T-cell (primary cell): ENCODE measurements at regions not wholly inside any gene's neighbourhood (a gene's known extent, or its start where the extent isn't known, plus 50 kb on each side); places are given as distances from the start of the nearest gene placed in this dataset.
"Not testable (repeated sequence)": the region's sequence is repeated elsewhere in the genome, so short reads cannot be mapped to it uniquely, and the experiment has no call there.

ENCODE experiments used
- ATAC-seq, 4 experiments: fragments of 200-7000 bp in 3 of 4; fragments of 150-1000 bp in 1 of 4; cut with Tn5 transposase; replicated peaks in 1 of 4; 1 replicate in 3 of 4; 2 replicates in 1 of 4; pipeline ENCODE4 v1.10.0; 2021; ENCODE audit warnings: moderate library complexity in 3 of 4, mild to moderate bottlenecking in 2 of 4, moderate number of reproducible peaks in 1 of 4
- CTCF ChIA-PET, 2 donors: fragments of 300-600 bp; sonication (Branson Sonifier 250); formaldehyde crosslinking; loops; one replicate each; lab custom pipeline; 2022; ENCODE audit warnings: antibody characterized with exemption in 2 of 2; lab: Charles Lee
- POLR2A ChIA-PET, 2 donors: fragments of 300-600 bp; sonication (Branson Sonifier 250); formaldehyde crosslinking; loops; one replicate each; lab custom pipeline; 2022; ENCODE audit warnings: antibody characterized with exemption in 2 of 2; lab: Charles Lee
- DNase-seq, 35 experiments: peaks; one replicate each; pipeline versions ENCODE4 v3.0.0 to v3.0.0-alpha.2; 2013 to 2023
- H3K27ac ChIP-seq: one replicate; pipeline ENCODE4 v1.5.1; 2013; ENCODE audit warnings: low read length
- H3K27me3 ChIP-seq, 2 experiments: replicated peaks in 1 of 2; 1 replicate in 1 of 2; 2 replicates in 1 of 2; pipeline versions ENCODE4 v1.6.1 to v1.7.0; 2013; ENCODE audit warnings: low read length in 1 of 2, mixed read lengths in 1 of 2; ENCODE audit not compliant: control insufficient read depth in 2 of 2, insufficient read depth in 2 of 2; ENCODE audit errors: extremely low read depth in 1 of 2
- H3K36me3 ChIP-seq, 2 donors: 1 replicate in 1 of 2; 2 replicates in 1 of 2; pipeline versions ENCODE4 v1.6.1 to v1.7.0; 2013; ENCODE audit warnings: low read length in 1 of 2; ENCODE audit not compliant: control insufficient read depth in 2 of 2, insufficient read depth in 1 of 2; ENCODE audit errors: extremely low read depth in 1 of 2
- H3K4me1 ChIP-seq, 2 experiments: 1 replicate in 1 of 2; 2 replicates in 1 of 2; pipeline versions ENCODE4 v1.6.1 to v1.7.0; 2013; ENCODE audit warnings: low read length in 2 of 2, mixed read lengths in 1 of 2; ENCODE audit not compliant: insufficient read depth in 2 of 2, control insufficient read depth in 1 of 2; ENCODE audit errors: extremely low read depth in 1 of 2
- H3K4me3 ChIP-seq, 2 donors: 1 replicate in 1 of 2; 2 replicates in 1 of 2; pipeline versions ENCODE4 v1.5.1 to v1.7.0; 2013; ENCODE audit warnings: mild to moderate bottlenecking in 2 of 2, low read length in 1 of 2, moderate library complexity in 1 of 2; ENCODE audit not compliant: control insufficient read depth in 1 of 2; ENCODE audit errors: extremely low read depth in 1 of 2
- H3K9me3 ChIP-seq: 2 replicates; pipeline ENCODE4 v1.7.0; 2013
- H3K27ac Mint-ChIP-seq, 2 donors: one replicate each; pipeline ENCODE4 v1.8.0; 2020 to 2021; ENCODE audit warnings: mild to moderate bottlenecking in 2 of 2, mixed read lengths in 2 of 2
- H3K27me3 Mint-ChIP-seq, 2 donors: one replicate each; pipeline ENCODE4 v1.8.0; 2021 to 2022; ENCODE audit warnings: mixed read lengths in 2 of 2
- H3K36me3 Mint-ChIP-seq: one replicate; pipeline ENCODE4 v1.8.0; 2021; ENCODE audit warnings: mixed read lengths
- H3K4me1 Mint-ChIP-seq, 3 donors: one replicate each; pipeline ENCODE4 v1.8.0; 2020 to 2022; ENCODE audit warnings: mixed read lengths in 3 of 3, mild to moderate bottlenecking in 1 of 3
- H3K4me3 Mint-ChIP-seq, 3 donors: one replicate each; pipeline ENCODE4 v1.8.0; 2020 to 2022; ENCODE audit warnings: mild to moderate bottlenecking in 3 of 3, mixed read lengths in 3 of 3, moderate library complexity in 3 of 3
- H3K9me3 Mint-ChIP-seq, 3 donors: one replicate each; pipeline ENCODE4 v1.8.0; 2020 to 2022; ENCODE audit warnings: mixed read lengths in 3 of 3
- WGBS: methylation state at CpG from one replicate; pipeline ENCODE4 v1.1.5; 2013; ENCODE audit warnings: missing lambda C conversion rate; ENCODE audit not compliant: insufficient coverage; 5-methylcytosine and 5-hydroxymethylcytosine counted together

- Histone ChIP-seq H3K9me3 (no peaks in the 10 kb centered on the region), H3K4me3 (no peak overlapping the region), H3K27me3 (no peaks in the 10 kb centered on the region), H3K36me3 (no peaks in the 10 kb centered on the region), H3K4me1 (no peaks in the 10 kb centered on the region), H3K27ac (no peak overlapping the region)
- Mint-ChIP-seq H3K27me3 (peaks cover 0 to 7% of the 10 kb centered on the region in 2 donors), H3K27ac (no peak overlapping the region), H3K4me3 (no peak overlapping the region), H3K36me3 (no peaks in the 10 kb centered on the region), H3K9me3 (peaks cover 8 to 16% (median 14%) of the 10 kb centered on the region in 3 donors), H3K4me1 (no peaks in the 10 kb centered on the region)
- WGBS, result 93% methylated on average over 2 of the region's 3 CpGs
- CTCF ChIA-PET, result no interaction called here
- POLR2A ChIA-PET, result no interaction called here
- ATAC-seq (no peak), DNase-seq (no peak)
Measured at GRCh38 chr5:113705657-113706056, 192.2 kb downstream of the YTHDC2 start.

GRCh38 chr5:113713051-113713450 is 199.6 kb downstream of the YTHDC2 start:
- DNase-seq, result no peak
- Mint-ChIP-seq H3K27me3 (peaks cover 4 to 7% of the 10 kb centered on the region in 2 donors), H3K4me3 (no peak overlapping the region), H3K27ac (no peak overlapping the region), H3K36me3 (no peaks in the 10 kb centered on the region), H3K4me1 (no peaks in the 10 kb centered on the region), H3K9me3 (peaks cover 10 to 30% (median 24%) of the 10 kb centered on the region in 3 donors)
- Histone ChIP-seq H3K4me1 (no peaks in the 10 kb centered on the region), H3K9me3 (no peaks in the 10 kb centered on the region), H3K4me3 (no peak overlapping the region), H3K27me3 (no peaks in the 10 kb centered on the region), H3K36me3 (no peaks in the 10 kb centered on the region), H3K27ac (no peak overlapping the region)
- no CpG with 5 or more reads among the region's 1 CpG for WGBS
- ChIA-PET POLR2A (no interaction called here), CTCF (no interaction called here)
- no peak for ATAC-seq

GRCh38 chr5:113715921-113716320 is 202.4 kb downstream of the YTHDC2 start:
- H3K9me3 ChIP-seq, H3K36me3 ChIP-seq, H3K27ac ChIP-seq, H3K36me3 Mint-ChIP-seq, H3K27me3 Mint-ChIP-seq, H3K4me3 Mint-ChIP-seq, H3K4me1 Mint-ChIP-seq, H3K4me1 ChIP-seq, H3K27me3 ChIP-seq, ATAC-seq, POLR2A ChIA-PET, H3K27ac Mint-ChIP-seq, DNase-seq, CTCF ChIA-PET, H3K4me3 ChIP-seq: not testable (repeated sequence)
- H3K9me3 Mint-ChIP-seq, result peaks cover 14 to 30% (median 24%) of the 10 kb centered on the region in 3 donors
- no CpG with 5 or more reads among the region's 2 CpGs for WGBS

GRCh38 chr5:113719549-113719948 is 206.1 kb downstream of the YTHDC2 start:
- Histone ChIP-seq H3K27ac (no peak overlapping the region), H3K36me3 (no peaks in the 10 kb centered on the region), H3K9me3 (no peaks in the 10 kb centered on the region), H3K4me3 (no peak overlapping the region), H3K27me3 (no peaks in the 10 kb centered on the region), H3K4me1 (no peaks in the 10 kb centered on the region)
- ChIA-PET POLR2A (no interaction called here), CTCF (no interaction called here)
- no peak for ATAC-seq
- H3K27me3 Mint-ChIP-seq, result peaks cover 0 to 4% of the 10 kb centered on the region in 2 donors
- H3K4me3 Mint-ChIP-seq, result no peak overlapping the region
- no CpG with 5 or more reads among the region's 1 CpG for WGBS
- peaks cover 7 to 22% (median 13%) of the 10 kb centered on the region in 3 donors for H3K9me3 Mint-ChIP-seq
- no peaks in the 10 kb centered on the region for H3K4me1 Mint-ChIP-seq
- DNase-seq, result no peak
- H3K27ac Mint-ChIP-seq, result no peak overlapping the region
- H3K36me3 Mint-ChIP-seq, result no peaks in the 10 kb centered on the region

GRCh38 chr5:113721171-113721570 is 207.7 kb downstream of the YTHDC2 start:
- POLR2A ChIA-PET, result no interaction called here
- no peak overlapping the region for H3K4me3 ChIP-seq
- no peak for ATAC-seq
- H3K4me1 Mint-ChIP-seq, result no peaks in the 10 kb centered on the region
- CTCF ChIA-PET, result no interaction called here
- no peak for DNase-seq
- no peaks in the 10 kb centered on the region for H3K9me3 ChIP-seq
- H3K4me3 Mint-ChIP-seq, result no peak overlapping the region
- no peaks in the 10 kb centered on the region for H3K36me3 ChIP-seq
- WGBS, result 0% methylated on average over 1 of the region's 2 CpGs
- no peaks in the 10 kb centered on the region for H3K4me1 ChIP-seq
- H3K9me3 Mint-ChIP-seq, result peaks cover 7 to 12% (median 9%) of the 10 kb centered on the region in 3 donors
- no peak overlapping the region for H3K27ac ChIP-seq
- peaks cover 0 to 4% of the 10 kb centered on the region in 2 donors for H3K27me3 Mint-ChIP-seq
- no peaks in the 10 kb centered on the region for H3K36me3 Mint-ChIP-seq
- H3K27ac Mint-ChIP-seq, result no peak overlapping the region
- H3K27me3 ChIP-seq, result no peaks in the 10 kb centered on the region

- no peaks in the 10 kb centered on the region for H3K4me1 Mint-ChIP-seq
- WGBS, result no CpG with 5 or more reads among the region's 6 CpGs
- Histone ChIP-seq H3K4me3 (no peak overlapping the region), H3K36me3 (no peaks in the 10 kb centered on the region), H3K27ac (no peak overlapping the region), H3K4me1 (no peaks in the 10 kb centered on the region), H3K27me3 (no peaks in the 10 kb centered on the region), H3K9me3 (no peaks in the 10 kb centered on the region)
- CTCF ChIA-PET, result no interaction called here
- ATAC-seq (no peak), DNase-seq (no peak)
- no peak overlapping the region for H3K4me3 Mint-ChIP-seq
- peaks cover 0 to 8% (median 6%) of the 10 kb centered on the region in 3 donors for H3K9me3 Mint-ChIP-seq
- H3K27me3 Mint-ChIP-seq, result peaks cover 0 to 4% of the 10 kb centered on the region in 2 donors
- no peak overlapping the region for H3K27ac Mint-ChIP-seq
- no peaks in the 10 kb centered on the region for H3K36me3 Mint-ChIP-seq
- POLR2A ChIA-PET, result no interaction called here
Measured at GRCh38 chr5:113723021-113723420, 209.5 kb downstream of the YTHDC2 start.

- CTCF ChIA-PET, result no interaction called here
- Histone ChIP-seq H3K4me1 (no peaks in the 10 kb centered on the region), H3K27me3 (peaks cover 0 to 5% of the 10 kb centered on the region in 2 experiments), H3K9me3 (no peaks in the 10 kb centered on the region), H3K36me3 (no peaks in the 10 kb centered on the region), H3K27ac (no peak overlapping the region), H3K4me3 (no peak overlapping the region)
- Mint-ChIP-seq H3K4me3 (no peak overlapping the region), H3K36me3 (no peaks in the 10 kb centered on the region), H3K27ac (no peak overlapping the region), H3K9me3 (no peaks in the 10 kb centered on the region), H3K4me1 (no peaks in the 10 kb centered on the region), H3K27me3 (peaks cover 2 to 3% of the 10 kb centered on the region in 2 donors)
- 88% methylated on average over 1 of the region's 1 CpG for WGBS
- ATAC-seq, result no peak
- POLR2A ChIA-PET, result no interaction called here
- no peak for DNase-seq
Measured at GRCh38 chr5:113735751-113736150, 222.3 kb downstream of the YTHDC2 start.
